ENCODE measurements at regions not wholly inside any gene's neighbourhood (a gene's known extent, or its start where the extent isn't known, plus 50 kb on each side); places are given as distances from the start of the nearest gene placed in this dataset.

GRCh38 chr15:93497291-93497690 lies 408.3 kb upstream of the RGMA start:
- no peak for TF ChIP-seq CTCF (IDR thresholded peaks at IDR 0.05; ENCODE audit: low read depth, low read length)

GRCh38 chr15:93496888-93497287 lies 407.9 kb upstream of the RGMA start:
- H3K4me3 ChIP-seq (replicated peaks in 1 of 2; ENCODE audit: low read depth in 2 of 2, low read length in 2 of 2) = no peak overlapping the region
- no peak for TF ChIP-seq CTCF (IDR thresholded peaks at IDR 0.05; ENCODE audit: low read depth, low read length)
- no peak for DNase-seq (ENCODE audit: low read depth in 2 of 2)

More at GRCh38 chr15:93497291-93497690, 408.3 kb upstream of the RGMA start:
- no peak overlapping the region for H3K4me3 ChIP-seq (replicated peaks in 1 of 2; ENCODE audit: low read depth in 2 of 2, low read length in 2 of 2)
- DNase-seq (ENCODE audit: low read depth in 2 of 2) = no peak

- no peak for DNase-seq (ENCODE audit: low read depth in 2 of 2)
- no peak for TF ChIP-seq CTCF (IDR thresholded peaks at IDR 0.05; ENCODE audit: low read depth, low read length)
- no peak overlapping the region for H3K4me3 ChIP-seq (replicated peaks in 1 of 2; ENCODE audit: low read depth in 2 of 2, low read length in 2 of 2)
Measured at GRCh38 chr15:93495799-93496637, 407.0 kb upstream of the RGMA start.

GRCh38 chr15:93493172-93493571 lies 404.2 kb upstream of the RGMA start:
- H3K4me3 ChIP-seq (replicated peaks in 1 of 2; ENCODE audit: low read depth in 2 of 2, low read length in 2 of 2) = no peak overlapping the region
- no peak for DNase-seq (ENCODE audit: low read depth in 2 of 2)
- no peak for TF ChIP-seq CTCF (IDR thresholded peaks at IDR 0.05; ENCODE audit: low read depth, low read length)

GRCh38 chr15:93491291-93491690 lies 402.3 kb upstream of the RGMA start:
- no peak for DNase-seq (ENCODE audit: low read depth in 2 of 2)
- no peak overlapping the region for H3K4me3 ChIP-seq (replicated peaks in 1 of 2; ENCODE audit: low read depth in 2 of 2, low read length in 2 of 2)
- no peak for TF ChIP-seq CTCF (IDR thresholded peaks at IDR 0.05; ENCODE audit: low read depth, low read length)

- no peak for TF ChIP-seq CTCF (IDR thresholded peaks at IDR 0.05; ENCODE audit: low read depth, low read length)
- DNase-seq (ENCODE audit: low read depth in 2 of 2) = no peak
Measured at GRCh38 chr15:93488296-93488713, 399.3 kb upstream of the RGMA start.

More at GRCh38 chr15:93488296-93488713, 399.3 kb upstream of the RGMA start:
- no peak overlapping the region for H3K4me3 ChIP-seq (replicated peaks in 1 of 2; ENCODE audit: low read depth in 2 of 2, low read length in 2 of 2)

All from cardiac fibroblast (primary cell).